HG02642 (cell line): ENCODE measurements at regions not wholly inside any gene's neighbourhood (a gene's known extent, or its start where the extent isn't known, plus 50 kb on each side); places are given as distances from the start of the nearest gene placed in this dataset.
A peak's percentile ranks its signal among the peaks of the same experiment; 100 is the strongest.

Source experiments
- ATAC-seq: cut with Tn5 transposase; IDR thresholded peaks from one replicate; pipeline ENCODE4 v1.9.1; 2021; ENCODE audit warnings: mild to moderate bottlenecking; ENCODE audit not compliant: unreplicated experiment, poor library complexity

- no peak for ATAC-seq
These were observed 178.0 kb downstream of the CEMIP2 start for GRCh38 chr9:71590362-71590761.

- ATAC-seq, result no peak
These were observed 178.7 kb downstream of the CEMIP2 start for GRCh38 chr9:71589612-71590011.

GRCh38 chr9:71587576-71588362 lies 180.5 kb downstream of the CEMIP2 start:
- no peak for ATAC-seq

DNA sequence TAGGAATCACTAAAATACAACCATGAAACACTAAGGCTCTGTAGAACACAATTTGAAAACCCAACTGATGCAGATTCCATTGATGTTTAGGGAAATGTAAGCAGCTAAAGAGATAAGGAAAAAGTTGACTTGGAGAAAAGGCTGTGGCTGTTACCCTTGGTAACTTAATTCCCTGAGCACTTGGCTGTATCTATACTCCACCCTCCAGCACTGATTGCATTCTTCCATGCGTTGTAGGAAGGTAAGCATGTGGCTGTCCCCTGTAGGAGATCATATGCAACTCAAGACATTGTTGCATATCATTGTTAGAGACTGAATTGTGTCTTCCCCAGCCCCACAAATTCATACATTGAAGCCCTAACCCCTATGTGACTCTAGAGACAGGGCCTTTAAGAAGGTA lies 184.5 kb downstream of the CEMIP2 start:
- ATAC-seq, result no peak

GRCh38 chr9:71582347-71582746 lies 186.0 kb downstream of the CEMIP2 start:
- ATAC-seq, result no peak

DNA sequence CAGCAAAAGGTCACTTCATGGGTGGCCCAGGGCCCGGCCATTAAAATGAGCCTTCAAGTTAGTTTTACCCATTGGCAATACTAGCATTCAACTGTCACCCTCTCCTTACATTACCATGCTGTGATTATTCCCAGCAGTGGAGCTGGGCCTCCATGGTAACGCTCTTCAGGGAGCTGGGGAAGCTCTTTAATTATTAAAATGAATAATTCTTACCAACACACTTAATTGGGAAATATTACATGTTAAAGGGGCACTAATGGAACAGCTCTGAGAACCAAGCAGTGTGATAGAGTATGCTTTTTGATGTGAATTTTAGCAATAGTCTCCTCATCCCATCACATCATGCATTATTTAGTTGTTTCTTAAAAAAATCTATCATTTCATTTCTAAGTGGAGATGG lies 187.2 kb downstream of the CEMIP2 start:
- no peak for ATAC-seq

GRCh38 chr9:71571186-71571585 lies 197.1 kb downstream of the CEMIP2 start:
- no peak for ATAC-seq

GRCh38 chr9:71567890-71568289 lies 200.4 kb downstream of the CEMIP2 start:
- no peak for ATAC-seq

DNA sequence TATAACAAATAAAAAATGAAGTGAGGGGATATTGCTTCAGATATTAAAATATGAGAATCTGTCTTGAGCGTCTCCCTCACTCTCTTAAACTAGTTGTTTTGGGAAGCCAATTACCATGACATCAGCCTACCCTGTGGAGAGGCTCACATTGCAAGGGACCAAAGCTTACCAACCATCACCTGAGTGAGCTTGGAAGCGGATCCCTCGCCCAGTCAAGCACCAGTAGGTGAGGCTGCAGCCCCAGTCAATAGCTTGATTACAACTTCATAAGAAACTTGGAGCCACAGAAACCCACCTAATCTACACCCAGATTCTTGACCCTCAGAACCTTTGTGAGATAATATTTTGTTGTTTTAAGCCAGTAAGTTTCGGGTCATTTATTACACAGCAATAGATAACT lies 206.2 kb downstream of the CEMIP2 start:
- ATAC-seq, result no peak

- ATAC-seq, result no peak
These were observed 211.0 kb downstream of the CEMIP2 start for GRCh38 chr9:71557310-71557709.

- ATAC-seq, result no peak
These were observed 215.8 kb downstream of the CEMIP2 start for GRCh38 chr9:71552480-71552879.

DNA sequence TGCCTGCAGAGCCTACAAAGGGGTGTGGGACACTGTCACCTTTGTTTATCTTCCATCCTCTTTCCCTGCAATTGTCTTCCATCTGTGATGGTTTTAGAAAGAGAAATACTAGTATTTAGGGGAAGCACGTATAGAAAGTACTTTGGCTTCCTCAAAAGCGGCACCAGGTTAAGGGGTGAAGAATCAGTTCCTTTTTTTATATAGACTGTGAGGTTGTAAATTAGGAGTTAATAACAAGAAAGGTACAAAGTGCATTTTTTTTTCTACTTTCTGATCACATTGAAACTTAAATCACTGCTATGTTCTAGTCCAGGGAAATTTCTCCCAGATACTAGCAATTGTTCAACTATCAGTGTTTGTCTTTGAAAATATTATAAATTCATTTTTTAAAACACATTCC lies 219.3 kb downstream of the CEMIP2 start:
- ATAC-seq, result peak; percentile 77

DNA sequence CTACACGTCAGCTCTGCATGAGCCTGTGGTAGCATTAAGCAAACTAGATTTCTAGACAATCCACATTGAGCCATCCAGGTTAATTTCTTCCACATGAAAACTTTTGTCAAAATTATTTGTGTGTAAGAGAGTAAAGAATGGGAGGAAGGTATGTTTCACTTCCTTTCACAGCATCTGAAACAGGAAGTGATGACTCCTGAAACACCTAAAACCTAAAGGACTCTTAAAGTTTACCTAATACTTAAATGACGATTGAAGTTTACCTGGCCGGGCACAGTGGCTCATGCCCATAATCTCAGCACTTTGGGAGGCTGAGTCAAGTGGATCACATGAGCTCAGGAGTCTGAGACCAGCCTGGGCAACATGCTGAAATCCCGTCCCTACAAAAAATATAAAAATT lies 223.8 kb downstream of the CEMIP2 start:
- no peak for ATAC-seq

- no peak for ATAC-seq
These were observed 226.9 kb downstream of the CEMIP2 start for GRCh38 chr9:71541436-71541835.

DNA sequence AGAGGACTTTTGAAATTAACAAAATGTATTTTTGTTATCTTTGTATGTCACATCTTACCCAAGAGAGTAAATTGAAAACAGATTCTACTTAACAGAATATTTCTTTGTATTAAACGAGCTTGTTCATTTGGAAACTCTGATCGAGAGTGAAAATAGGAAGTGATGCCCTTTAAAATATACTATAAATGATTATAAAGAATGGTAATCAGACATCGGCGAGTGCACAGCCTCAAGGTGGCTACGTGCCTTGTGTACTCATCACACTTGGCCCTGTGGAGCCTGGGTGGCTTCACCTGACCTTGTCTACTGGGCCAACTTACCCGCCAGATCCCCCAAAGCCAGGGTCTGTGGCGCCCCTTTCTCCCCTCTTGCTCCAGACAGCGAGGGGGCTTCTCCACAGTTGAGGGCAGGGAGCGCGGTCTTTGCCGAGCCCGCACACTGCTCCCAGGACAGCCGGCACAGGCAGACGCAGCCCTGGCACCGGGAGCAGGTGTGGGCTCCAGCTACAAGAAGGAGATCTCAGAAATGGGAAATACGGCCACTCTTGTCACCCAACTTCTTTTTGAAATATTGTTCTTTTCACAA lies 243.2 kb downstream of the CEMIP2 start:
- ATAC-seq, result no peak

GRCh38 chr9:71524516-71524915 lies 243.8 kb downstream of the CEMIP2 start:
- ATAC-seq, result no peak

GRCh38 chr9:71521132-71521531 lies 247.2 kb downstream of the CEMIP2 start:
- no peak for ATAC-seq

GRCh38 chr9:71519098-71519696 lies 249.1 kb downstream of the CEMIP2 start:
- ATAC-seq, result no peak

GRCh38 chr9:71518045-71518827 lies 250.1 kb downstream of the CEMIP2 start:
- ATAC-seq, result no peak

DNA sequence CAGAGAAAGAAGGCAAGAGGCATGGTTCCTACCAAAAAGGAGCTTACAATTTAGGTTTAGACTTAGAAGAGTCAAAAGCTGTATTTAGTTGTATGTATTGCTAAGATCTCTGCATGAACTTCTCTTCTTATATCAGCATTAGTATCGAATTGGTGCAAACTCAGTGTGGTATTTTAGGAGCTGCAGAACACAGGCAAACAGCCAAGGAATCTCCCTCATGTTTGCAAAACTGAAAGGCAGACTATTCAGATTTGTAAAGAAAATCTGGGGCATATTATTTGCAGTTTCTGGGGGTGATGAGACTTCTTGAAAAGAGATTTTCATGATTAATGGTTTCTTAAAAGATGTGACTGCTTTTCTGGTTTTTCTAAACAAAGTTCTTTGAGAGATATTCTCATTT lies 252.7 kb downstream of the CEMIP2 start:
- ATAC-seq, result no peak

- ATAC-seq, result no peak
These were observed 253.2 kb downstream of the CEMIP2 start for GRCh38 chr9:71515107-71515506.
